ENCODE measurements at regions not wholly inside any gene's neighbourhood (a gene's known extent, or its start where the extent isn't known, plus 50 kb on each side); places are given as distances from the start of the nearest gene placed in this dataset.
A peak's percentile ranks its signal among the peaks of the same experiment; 100 is the strongest.

DNA sequence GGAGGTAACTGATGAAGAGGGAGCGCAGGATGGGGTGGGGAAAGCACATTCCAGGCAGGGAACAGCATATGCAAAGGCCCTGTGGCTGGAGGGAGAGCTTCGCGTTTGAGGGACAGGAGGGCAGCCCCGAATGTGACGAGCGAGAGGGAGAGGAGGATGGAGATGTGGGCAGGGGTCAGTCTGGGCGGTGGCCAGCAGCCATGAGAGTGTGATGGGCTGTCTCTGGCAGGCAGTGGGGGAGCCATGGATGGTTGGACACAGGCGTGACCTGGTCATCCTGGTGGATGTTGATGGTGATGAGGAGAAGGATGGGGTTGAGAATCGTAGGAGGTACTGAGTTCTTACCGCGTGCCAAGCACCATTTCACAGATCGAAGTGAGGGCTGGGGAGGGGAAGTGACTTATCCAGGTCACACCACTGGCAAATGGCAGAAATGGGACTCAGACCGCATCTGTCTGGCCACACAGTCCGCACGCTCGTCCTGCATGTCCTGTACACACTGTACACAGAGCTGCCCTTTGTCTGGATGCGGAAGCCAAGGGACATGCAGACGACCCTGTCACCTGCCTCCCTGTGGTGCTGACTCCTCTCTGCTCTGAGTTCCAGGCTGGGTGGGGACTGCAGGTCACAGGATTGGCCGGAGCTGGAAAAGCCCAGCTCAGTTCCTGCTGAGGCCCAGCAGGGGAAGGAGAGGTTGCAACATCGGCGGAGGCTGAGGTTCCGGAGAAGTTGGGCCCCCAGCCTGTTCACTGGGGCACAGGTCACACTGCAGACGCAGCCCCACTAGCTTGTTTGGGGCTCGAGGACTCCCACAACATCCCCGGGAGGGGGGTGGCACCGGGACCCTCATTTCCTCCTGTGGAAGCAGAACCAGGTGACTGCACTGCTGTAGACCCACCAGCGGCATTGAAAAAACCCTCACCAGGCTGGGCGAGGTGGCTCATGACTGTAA lies 165.6 kb upstream of the IER5L start:
- DNase-seq (ENCODE audit: low spot score): no peak

GRCh38 chr9:129342591-129343423 lies 164.7 kb upstream of the IER5L start:
- no peak for DNase-seq (ENCODE audit: low spot score)

GRCh38 chr9:129341987-129342348 lies 163.9 kb upstream of the IER5L start:
- no peak for DNase-seq (ENCODE audit: low spot score)

- DNase-seq (ENCODE audit: low spot score): no peak
These were observed 163.3 kb upstream of the IER5L start for GRCh38 chr9:129341171-129341986.

GRCh38 chr9:129340427-129341170 lies 162.5 kb upstream of the IER5L start:
- no peak for DNase-seq (ENCODE audit: low spot score)

- no peak for DNase-seq (ENCODE audit: low spot score)
These were observed 161.6 kb upstream of the IER5L start for GRCh38 chr9:129339539-129340157.

- DNase-seq (ENCODE audit: low spot score): no peak
These were observed 160.8 kb upstream of the IER5L start for GRCh38 chr9:129338724-129339430.

- no peak for DNase-seq (ENCODE audit: low spot score)
These were observed 159.5 kb upstream of the IER5L start for GRCh38 chr9:129337336-129338140.

DNA sequence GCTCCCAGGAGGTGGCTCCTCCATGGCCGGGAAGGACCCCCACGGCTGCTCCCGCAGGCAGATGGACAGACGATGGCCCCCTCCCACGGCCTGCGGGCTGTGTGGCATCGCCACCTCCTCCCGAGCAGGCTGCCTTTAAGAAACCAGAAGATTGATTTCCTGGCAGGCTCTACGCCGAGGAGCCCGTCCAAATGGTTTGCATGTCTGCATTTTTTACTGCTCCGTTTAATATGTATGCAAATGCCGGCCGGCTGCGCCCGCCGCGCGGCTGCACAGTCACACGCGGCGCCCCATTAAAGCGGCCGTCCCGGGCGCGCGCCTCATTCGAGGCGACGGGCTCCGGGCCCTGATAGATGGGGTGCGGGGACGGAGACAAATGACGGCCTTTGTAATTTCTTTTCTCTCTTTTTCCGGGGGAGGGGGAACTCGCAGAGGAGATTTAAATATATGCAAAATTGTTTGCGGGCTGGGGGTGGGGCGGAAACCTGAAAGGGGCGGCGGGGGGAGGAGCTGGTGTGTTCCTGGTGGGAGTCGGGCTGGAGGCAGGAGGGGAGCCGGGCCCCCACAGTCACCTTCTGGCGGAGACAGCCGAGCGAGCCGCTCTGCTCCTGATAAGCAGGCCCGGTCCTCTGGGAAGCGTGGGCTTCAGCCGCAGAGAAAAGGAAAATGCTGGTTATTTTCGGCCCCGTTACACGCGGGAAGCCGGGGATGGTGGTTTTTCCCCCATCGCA lies 158.7 kb upstream of the IER5L start:
- peak; percentile 30 for DNase-seq (ENCODE audit: low spot score)

GRCh38 chr9:129336130-129336528 lies 158.1 kb upstream of the IER5L start:
- DNase-seq (ENCODE audit: low spot score): no peak

GRCh38 chr9:129335464-129336129 lies 157.5 kb upstream of the IER5L start:
- no peak for DNase-seq (ENCODE audit: low spot score)

GRCh38 chr9:129334105-129334935 lies 156.3 kb upstream of the IER5L start:
- no peak for DNase-seq (ENCODE audit: low spot score)

DNA sequence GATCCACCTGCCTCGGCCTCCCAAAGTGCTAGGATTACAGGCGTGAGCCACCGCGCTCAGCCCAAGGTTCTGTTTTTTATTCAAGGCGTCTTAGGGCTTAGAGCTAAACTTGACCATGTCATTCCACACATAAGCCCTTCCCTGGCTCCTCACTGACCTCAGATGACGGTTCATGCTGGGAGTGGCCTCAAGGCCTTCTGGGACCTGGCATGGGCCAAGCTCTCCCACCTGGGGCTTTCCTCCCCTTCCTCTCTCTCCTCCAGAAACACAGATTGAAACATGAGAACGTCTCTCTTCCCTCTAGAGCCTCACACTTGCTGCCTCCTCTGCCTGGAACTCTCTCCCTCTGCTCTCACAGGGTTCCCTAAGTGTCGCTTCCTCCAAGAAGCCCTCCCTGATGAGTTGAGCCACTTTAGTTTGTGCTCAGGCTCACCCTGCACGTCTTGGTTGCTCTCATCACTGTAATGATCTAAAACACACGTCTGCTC lies 155.6 kb upstream of the IER5L start:
- DNase-seq (ENCODE audit: low spot score): no peak

GRCh38 chr9:129332581-129332980 lies 154.5 kb upstream of the IER5L start:
- DNase-seq (ENCODE audit: low spot score): no peak

GRCh38 chr9:129331772-129332500 lies 153.9 kb upstream of the IER5L start:
- no peak for DNase-seq (ENCODE audit: low spot score)

DNA sequence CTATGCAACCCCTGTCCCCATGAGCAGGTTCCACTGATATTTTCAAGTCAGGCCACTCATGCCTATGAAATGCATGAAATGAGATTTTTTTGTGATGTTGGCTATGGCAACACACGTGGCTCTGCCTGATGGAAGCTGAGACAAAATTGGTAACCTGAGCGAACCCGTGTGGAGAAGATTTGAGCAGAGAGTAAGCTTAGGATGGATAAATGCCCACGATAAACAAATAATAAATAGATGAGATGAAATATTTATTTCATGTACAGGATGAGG lies 153.4 kb upstream of the IER5L start:
- DNase-seq (ENCODE audit: low spot score): no peak
